ENCODE measurements at regions not wholly inside any gene's neighbourhood (a gene's known extent, or its start where the extent isn't known, plus 50 kb on each side); places are given as distances from the start of the nearest gene placed in this dataset.

GRCh38 chr18:2032036-2032435 lies 539.3 kb downstream of the METTL4 start:
- Histone ChIP-seq H3K4me3 (ENCODE audit: low read length in 2 of 2) (no peak overlapping the region), H3K4me1 (ENCODE audit: insufficient read depth, low read length) (no peaks in the 10 kb centered on the region), H3K9me3 (ENCODE audit: control insufficient read depth in 1 of 2, low read length in 2 of 2) (no peaks in the 10 kb centered on the region), H3K36me3 (ENCODE audit: insufficient read depth, low read length) (no peaks in the 10 kb centered on the region), H3K27me3 (ENCODE audit: insufficient read depth, low read length) (no peaks in the 10 kb centered on the region), H3K27ac (ENCODE audit: low read depth, low read length) (no peak overlapping the region)
- Mint-ChIP-seq H3K4me1 (no peaks in the 10 kb centered on the region), H3K4me3 (no peak overlapping the region), H3K27ac (no peak overlapping the region), H3K27me3 (no peaks in the 10 kb centered on the region), H3K36me3 (no peaks in the 10 kb centered on the region), H3K9me3 (no peaks in the 10 kb centered on the region)
- intact Hi-C loops (cut with micrococcal nuclease) = no loop called here
- CTCF ChIA-PET (ENCODE audit: partially characterized antibody) = no interaction called here
- DNase-seq = no peak
- POLR2A ChIA-PET (ENCODE audit: partially characterized antibody) = no interaction called here

DNA sequence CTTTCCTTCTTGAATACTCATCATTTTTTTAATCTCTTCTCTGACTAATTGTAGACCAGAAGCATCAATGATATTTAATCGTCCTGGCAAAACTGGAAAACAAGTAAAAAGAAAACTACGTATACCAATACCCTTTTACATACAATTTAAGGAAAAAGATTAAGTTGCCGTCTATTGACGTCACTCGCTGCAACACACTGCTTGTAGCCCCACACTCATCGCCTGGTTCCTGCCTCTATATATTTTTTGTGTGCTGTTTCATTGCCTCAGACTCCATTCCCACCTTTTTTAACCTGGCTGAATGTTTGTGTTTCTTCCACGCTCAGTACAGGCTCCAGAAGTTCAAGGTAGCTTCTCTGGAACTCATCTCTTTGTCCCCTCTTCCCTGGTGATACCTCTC lies 536.2 kb downstream of the METTL4 start:
- no peak overlapping the region for H3K27ac ChIP-seq (ENCODE audit: low read depth, low read length)
- H3K27ac Mint-ChIP-seq = no peak overlapping the region

DNA sequence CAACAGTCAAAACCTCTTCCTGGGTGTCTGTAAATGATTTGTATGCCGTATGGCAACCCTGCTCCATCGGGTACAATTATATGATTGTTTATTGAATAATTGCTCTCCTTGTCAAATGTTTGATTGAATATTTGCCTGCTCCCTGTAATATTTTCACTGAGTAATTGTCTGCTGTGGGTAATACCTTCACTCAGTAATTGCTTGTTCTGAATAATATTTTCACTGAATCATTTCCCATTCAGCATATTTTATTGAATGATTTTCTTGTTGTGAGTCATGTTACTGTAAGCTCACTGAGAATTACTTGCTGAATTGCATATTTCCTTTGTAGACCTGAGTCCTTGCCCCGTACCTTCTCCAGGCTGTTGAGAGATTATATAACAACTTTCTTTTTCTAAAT lies 535.2 kb downstream of the METTL4 start:
- ChIA-PET POLR2A (ENCODE audit: partially characterized antibody) (no interaction called here), CTCF (ENCODE audit: partially characterized antibody) (no interaction called here)
- no peak overlapping the region for H3K4me3 ChIP-seq (ENCODE audit: low read length in 2 of 2)
- no peak overlapping the region for H3K27ac Mint-ChIP-seq
- H3K9me3 ChIP-seq (ENCODE audit: control insufficient read depth in 1 of 2, low read length in 2 of 2) = no peaks in the 10 kb centered on the region
- no peaks in the 10 kb centered on the region for H3K36me3 ChIP-seq (ENCODE audit: insufficient read depth, low read length)
- no peak for DNase-seq
- H3K27me3 Mint-ChIP-seq = no peaks in the 10 kb centered on the region
- peaks cover 0 to 2% (median 0%) of the 10 kb centered on the region in 8 donors for H3K9me3 Mint-ChIP-seq
- no peaks in the 10 kb centered on the region for H3K4me1 Mint-ChIP-seq
- no peak overlapping the region for H3K4me3 Mint-ChIP-seq
- no peaks in the 10 kb centered on the region for H3K27me3 ChIP-seq (ENCODE audit: insufficient read depth, low read length)
- no peaks in the 10 kb centered on the region for H3K36me3 Mint-ChIP-seq
- no peaks in the 10 kb centered on the region for H3K4me1 ChIP-seq (ENCODE audit: insufficient read depth, low read length)
- intact Hi-C loops (cut with micrococcal nuclease) = no loop called here
- no peak overlapping the region for H3K27ac ChIP-seq (ENCODE audit: low read depth, low read length)

More for the DNA sequence above, 536.2 kb downstream of the METTL4 start:
- no peaks in the 10 kb centered on the region for H3K27me3 ChIP-seq (ENCODE audit: insufficient read depth, low read length)
- H3K27me3 Mint-ChIP-seq = no peaks in the 10 kb centered on the region
- DNase-seq = no peak
- no peak overlapping the region for H3K4me3 ChIP-seq (ENCODE audit: low read length in 2 of 2)
- no peaks in the 10 kb centered on the region for H3K36me3 ChIP-seq (ENCODE audit: insufficient read depth, low read length)
- H3K9me3 Mint-ChIP-seq = peaks cover 0 to 2% (median 0%) of the 10 kb centered on the region in 8 donors
- intact Hi-C loops (cut with micrococcal nuclease) = no loop called here
- H3K9me3 ChIP-seq (ENCODE audit: control insufficient read depth in 1 of 2, low read length in 2 of 2) = no peaks in the 10 kb centered on the region
- POLR2A ChIA-PET (ENCODE audit: partially characterized antibody) = no interaction called here
- no peaks in the 10 kb centered on the region for H3K36me3 Mint-ChIP-seq
- no peaks in the 10 kb centered on the region for H3K4me1 ChIP-seq (ENCODE audit: insufficient read depth, low read length)
- CTCF ChIA-PET (ENCODE audit: partially characterized antibody) = no interaction called here
- no peaks in the 10 kb centered on the region for H3K4me1 Mint-ChIP-seq
- H3K4me3 Mint-ChIP-seq = no peak overlapping the region

DNA sequence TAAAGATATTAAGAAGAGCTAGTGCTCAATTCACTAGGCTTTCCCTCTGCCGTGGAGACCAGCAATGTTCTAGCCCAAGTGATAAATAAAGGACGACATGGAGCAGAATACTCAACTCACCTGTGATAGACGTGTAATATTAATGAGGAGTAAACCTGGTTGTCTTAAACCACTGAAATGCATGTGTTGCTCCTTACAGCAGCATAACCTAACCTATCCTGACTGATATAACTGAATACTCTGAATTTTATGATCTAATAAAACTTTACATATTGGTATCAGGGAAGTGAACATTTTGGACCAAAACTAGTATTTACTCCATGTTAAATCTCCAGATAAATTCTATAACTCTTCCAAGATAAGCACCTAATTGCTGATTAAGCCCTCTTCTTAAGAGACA lies 531.0 kb downstream of the METTL4 start:
- Histone ChIP-seq H3K4me3 (ENCODE audit: low read length in 2 of 2) (no peak overlapping the region), H3K36me3 (ENCODE audit: insufficient read depth, low read length) (no peaks in the 10 kb centered on the region), H3K4me1 (ENCODE audit: insufficient read depth, low read length) (no peaks in the 10 kb centered on the region), H3K27me3 (ENCODE audit: insufficient read depth, low read length) (no peaks in the 10 kb centered on the region), H3K9me3 (ENCODE audit: control insufficient read depth in 1 of 2, low read length in 2 of 2) (no peaks in the 10 kb centered on the region), H3K27ac (ENCODE audit: low read depth, low read length) (no peak overlapping the region)
- CTCF ChIA-PET (ENCODE audit: partially characterized antibody) = no interaction called here
- intact Hi-C loops (cut with micrococcal nuclease) = no loop called here
- H3K36me3 Mint-ChIP-seq = no peaks in the 10 kb centered on the region
- no peaks in the 10 kb centered on the region for H3K4me1 Mint-ChIP-seq
- no peaks in the 10 kb centered on the region for H3K27me3 Mint-ChIP-seq
- POLR2A ChIA-PET (ENCODE audit: partially characterized antibody) = no interaction called here
- peaks cover 0 to 2% (median 0%) of the 10 kb centered on the region in 8 donors for H3K9me3 Mint-ChIP-seq
- no peak overlapping the region for H3K4me3 Mint-ChIP-seq
- no peak overlapping the region for H3K27ac Mint-ChIP-seq
- DNase-seq = no peak

DNA sequence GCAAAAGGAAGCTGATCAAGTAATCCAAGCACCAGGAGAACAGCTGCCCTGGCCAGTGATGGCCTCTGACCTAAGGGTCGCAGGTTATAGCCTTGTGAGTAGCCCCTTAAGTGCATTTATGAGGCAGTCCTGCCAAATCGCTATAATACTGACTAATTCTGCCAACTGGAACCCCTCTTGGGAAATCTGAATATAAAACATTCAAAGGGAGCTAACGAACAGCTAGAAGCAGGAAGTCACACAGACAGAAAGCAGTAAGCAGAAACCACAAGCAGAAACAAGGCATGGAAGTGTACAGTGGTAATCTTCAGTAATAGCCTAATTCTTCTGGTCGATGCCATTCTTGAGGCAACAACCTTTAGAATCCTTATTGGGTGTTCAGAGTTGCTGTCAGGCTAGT lies 521.3 kb downstream of the METTL4 start:
- CTCF ChIA-PET (ENCODE audit: partially characterized antibody) = no interaction called here
- no peak for DNase-seq
- Histone ChIP-seq H3K4me1 (ENCODE audit: insufficient read depth, low read length) (no peaks in the 10 kb centered on the region), H3K4me3 (ENCODE audit: low read length in 2 of 2) (no peak overlapping the region), H3K9me3 (ENCODE audit: control insufficient read depth in 1 of 2, low read length in 2 of 2) (no peaks in the 10 kb centered on the region), H3K27me3 (ENCODE audit: insufficient read depth, low read length) (no peaks in the 10 kb centered on the region), H3K27ac (ENCODE audit: low read depth, low read length) (no peak overlapping the region), H3K36me3 (ENCODE audit: insufficient read depth, low read length) (no peaks in the 10 kb centered on the region)
- H3K9me3 Mint-ChIP-seq = peaks cover 0 to 4% (median 1%) of the 10 kb centered on the region in 8 donors
- no peak overlapping the region for H3K27ac Mint-ChIP-seq
- H3K4me1 Mint-ChIP-seq = no peaks in the 10 kb centered on the region
- no peak overlapping the region for H3K4me3 Mint-ChIP-seq
- intact Hi-C loops (cut with micrococcal nuclease) = no loop called here
- H3K27me3 Mint-ChIP-seq = peaks cover 2 to 3% of the 10 kb centered on the region in 2 donors
- POLR2A ChIA-PET (ENCODE audit: partially characterized antibody) = no interaction called here
- no peaks in the 10 kb centered on the region for H3K36me3 Mint-ChIP-seq

DNA sequence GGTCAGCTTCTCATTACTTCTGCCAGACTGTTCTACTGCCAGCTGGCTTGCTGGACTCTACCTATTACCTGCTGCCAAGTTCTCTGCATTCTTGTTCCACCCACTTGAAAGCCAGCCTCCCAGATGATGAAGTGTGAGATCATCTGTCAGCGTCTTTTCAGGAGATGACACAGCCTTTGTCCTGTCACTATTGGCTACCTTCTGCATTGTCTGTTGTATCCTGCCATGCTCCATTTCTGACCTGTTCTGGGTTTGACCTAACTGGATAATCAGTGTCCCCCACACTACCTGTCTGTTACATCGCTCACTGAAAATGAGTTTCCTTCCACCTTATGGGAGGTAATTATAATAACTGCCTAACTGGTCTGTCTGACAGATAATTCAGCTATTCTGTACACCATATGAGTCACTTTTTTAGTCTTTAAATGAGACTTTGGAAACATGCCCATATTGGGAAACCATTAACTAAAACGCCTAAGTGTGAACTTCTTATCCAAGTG lies 520.6 kb downstream of the METTL4 start:
- no peak overlapping the region for H3K27ac Mint-ChIP-seq
- ChIA-PET POLR2A (ENCODE audit: partially characterized antibody) (no interaction called here), CTCF (ENCODE audit: partially characterized antibody) (no interaction called here)
- intact Hi-C loops (cut with micrococcal nuclease) = no loop called here
- H3K36me3 Mint-ChIP-seq = no peaks in the 10 kb centered on the region
- H3K4me3 Mint-ChIP-seq = no peak overlapping the region
- no peak for DNase-seq
- Histone ChIP-seq H3K36me3 (ENCODE audit: insufficient read depth, low read length) (no peaks in the 10 kb centered on the region), H3K27ac (ENCODE audit: low read depth, low read length) (no peak overlapping the region), H3K9me3 (ENCODE audit: control insufficient read depth in 1 of 2, low read length in 2 of 2) (no peaks in the 10 kb centered on the region), H3K27me3 (ENCODE audit: insufficient read depth, low read length) (no peaks in the 10 kb centered on the region), H3K4me1 (ENCODE audit: insufficient read depth, low read length) (no peaks in the 10 kb centered on the region), H3K4me3 (ENCODE audit: low read length in 2 of 2) (no peak overlapping the region)
- no peaks in the 10 kb centered on the region for H3K4me1 Mint-ChIP-seq
- peaks cover 3 to 5% of the 10 kb centered on the region in 2 donors for H3K27me3 Mint-ChIP-seq
- peaks cover 0 to 4% (median 1%) of the 10 kb centered on the region in 8 donors for H3K9me3 Mint-ChIP-seq

DNA sequence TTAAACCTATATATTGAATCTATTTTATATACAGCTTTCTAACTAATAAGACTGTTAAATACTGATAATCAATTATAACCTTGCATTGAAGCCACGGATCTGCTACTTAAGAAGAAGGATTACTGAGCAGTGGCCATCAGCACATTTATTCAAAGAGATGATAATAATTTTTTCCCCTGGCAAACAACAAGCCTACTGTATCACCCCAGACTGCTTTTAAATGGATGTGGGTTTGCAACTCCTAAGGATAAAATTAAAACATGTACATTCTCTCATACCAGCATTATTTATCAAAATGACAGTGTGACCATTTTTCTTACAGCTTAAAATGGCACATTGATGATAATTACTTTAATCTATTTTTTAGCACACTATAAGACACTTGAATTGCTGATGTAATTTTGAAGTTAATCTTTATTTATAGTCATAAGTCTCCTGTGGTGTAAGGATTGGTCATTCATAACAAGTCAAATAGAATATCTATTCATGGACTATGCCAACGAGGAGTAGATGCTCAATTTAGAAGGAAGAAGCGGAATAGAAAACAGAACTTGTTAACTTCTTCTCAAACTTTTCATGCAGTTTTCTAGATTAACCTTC lies 517.7 kb downstream of the METTL4 start:
- CTCF ChIA-PET (ENCODE audit: partially characterized antibody) = no interaction called here
- Histone ChIP-seq H3K27ac (ENCODE audit: low read depth, low read length) (no peak overlapping the region), H3K9me3 (ENCODE audit: control insufficient read depth in 1 of 2, low read length in 2 of 2) (no peaks in the 10 kb centered on the region), H3K4me1 (ENCODE audit: insufficient read depth, low read length) (no peaks in the 10 kb centered on the region), H3K36me3 (ENCODE audit: insufficient read depth, low read length) (no peaks in the 10 kb centered on the region), H3K27me3 (ENCODE audit: insufficient read depth, low read length) (no peaks in the 10 kb centered on the region), H3K4me3 (ENCODE audit: low read length in 2 of 2) (no peak overlapping the region)
- POLR2A ChIA-PET (ENCODE audit: partially characterized antibody) = no interaction called here
- Mint-ChIP-seq H3K4me3 (no peak overlapping the region), H3K36me3 (no peaks in the 10 kb centered on the region), H3K27ac (no peak overlapping the region), H3K4me1 (no peaks in the 10 kb centered on the region), H3K9me3 (peaks cover 0 to 3% (median 0%) of the 10 kb centered on the region in 8 donors), H3K27me3 (peaks cover 3 to 7% of the 10 kb centered on the region in 2 donors)
- intact Hi-C loops (cut with micrococcal nuclease) = no loop called here
- no peak for DNase-seq

- Histone ChIP-seq H3K9me3 (ENCODE audit: control insufficient read depth in 1 of 2, low read length in 2 of 2) (no peaks in the 10 kb centered on the region), H3K27me3 (ENCODE audit: insufficient read depth, low read length) (no peaks in the 10 kb centered on the region), H3K4me3 (ENCODE audit: low read length in 2 of 2) (no peak overlapping the region), H3K36me3 (ENCODE audit: insufficient read depth, low read length) (no peaks in the 10 kb centered on the region), H3K27ac (ENCODE audit: low read depth, low read length) (no peak overlapping the region), H3K4me1 (ENCODE audit: insufficient read depth, low read length) (no peaks in the 10 kb centered on the region)
- no peaks in the 10 kb centered on the region for H3K36me3 Mint-ChIP-seq
- no peaks in the 10 kb centered on the region for H3K4me1 Mint-ChIP-seq
- intact Hi-C loops (cut with micrococcal nuclease) = no loop called here
- peaks cover 0 to 18% (median 4%) of the 10 kb centered on the region in 8 donors for H3K9me3 Mint-ChIP-seq
- ChIA-PET CTCF (ENCODE audit: partially characterized antibody) (no interaction called here), POLR2A (ENCODE audit: partially characterized antibody) (no interaction called here)
- H3K27me3 Mint-ChIP-seq = peaks cover 0 to 7% of the 10 kb centered on the region in 2 donors
- no peak overlapping the region for H3K27ac Mint-ChIP-seq
- DNase-seq = no peak
- H3K4me3 Mint-ChIP-seq = no peak overlapping the region
Observed at GRCh38 chr18:2059336-2059735, 512.0 kb downstream of the METTL4 start.
